Activated CD4-positive, alpha-beta T cell treated with anti-CD3 and anti-CD28 coated beads, Interleukin-2, amount 50 U/mL, for 1 hour (primary cell): ENCODE measurements at regions not wholly inside any gene's neighbourhood (a gene's known extent, or its start where the extent isn't known, plus 50 kb on each side); places are given as distances from the start of the nearest gene placed in this dataset.
"Not testable (repeated sequence)": the region's sequence is repeated elsewhere in the genome, so short reads cannot be mapped to it uniquely, and the experiment has no call there.

Experiments
- DNase-seq: peaks from one replicate; pipeline ENCODE4 v3.0.0-alpha.2; 2020

DNA sequence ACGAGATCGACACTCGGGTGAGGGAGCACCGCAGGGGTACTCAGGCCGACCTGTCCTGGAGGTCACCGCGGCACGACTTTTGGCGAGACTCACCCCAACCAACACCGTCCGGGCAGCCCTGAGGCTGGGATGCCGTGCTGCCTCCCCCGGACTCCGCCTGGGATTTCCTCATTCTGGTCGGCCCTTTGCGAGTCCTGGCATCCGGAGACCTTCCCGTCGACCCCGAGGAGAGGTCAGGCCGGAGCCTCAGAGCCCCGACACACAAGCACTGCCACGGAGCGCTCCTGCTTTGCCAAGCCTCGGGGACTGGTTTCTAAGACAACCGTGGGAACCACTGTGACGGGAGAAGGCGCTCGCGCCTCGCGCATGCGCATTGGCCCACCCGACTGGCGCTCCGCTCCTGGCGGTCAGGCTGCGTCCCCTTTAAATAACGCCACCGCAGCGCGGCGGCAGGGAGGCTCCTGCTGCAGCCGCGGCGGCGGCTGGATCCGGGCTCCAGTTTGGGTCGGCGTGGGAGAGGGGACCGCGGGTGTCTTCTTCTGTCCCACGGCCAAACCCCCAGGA, 166.4 kb upstream of the ZNF337 start:
- DNase-seq: peak; percentile 77

DNA sequence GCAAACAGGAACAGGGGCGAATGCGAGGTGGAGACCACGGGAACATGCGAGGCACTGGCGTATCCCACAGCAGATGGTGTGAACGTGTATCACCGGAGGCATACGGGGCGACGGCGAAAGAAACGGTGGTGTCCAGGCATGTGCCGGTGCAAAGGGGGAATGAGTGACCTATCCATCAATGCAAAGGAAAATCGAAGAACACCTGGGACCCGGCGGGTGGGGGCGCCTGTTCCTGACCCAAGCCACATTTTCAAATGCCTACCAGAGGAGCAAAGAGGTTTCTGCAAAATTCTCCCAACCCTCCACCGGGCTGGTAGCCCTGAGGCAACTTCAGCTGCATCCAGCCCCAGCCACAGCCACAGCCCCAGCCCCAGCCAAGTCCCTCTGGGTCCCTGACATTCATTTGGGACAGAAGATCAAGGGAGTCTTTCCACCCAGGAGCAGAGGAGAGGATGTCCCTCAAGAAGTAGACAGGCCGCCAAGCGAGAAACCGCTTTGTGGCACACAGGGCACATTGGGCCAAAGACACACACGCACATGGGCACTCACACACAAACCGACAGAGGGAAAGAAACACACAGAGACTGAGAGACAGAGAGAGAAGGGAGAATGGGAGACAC, 164.0 kb upstream of the ZNF337 start:
- no peak for DNase-seq

DNA sequence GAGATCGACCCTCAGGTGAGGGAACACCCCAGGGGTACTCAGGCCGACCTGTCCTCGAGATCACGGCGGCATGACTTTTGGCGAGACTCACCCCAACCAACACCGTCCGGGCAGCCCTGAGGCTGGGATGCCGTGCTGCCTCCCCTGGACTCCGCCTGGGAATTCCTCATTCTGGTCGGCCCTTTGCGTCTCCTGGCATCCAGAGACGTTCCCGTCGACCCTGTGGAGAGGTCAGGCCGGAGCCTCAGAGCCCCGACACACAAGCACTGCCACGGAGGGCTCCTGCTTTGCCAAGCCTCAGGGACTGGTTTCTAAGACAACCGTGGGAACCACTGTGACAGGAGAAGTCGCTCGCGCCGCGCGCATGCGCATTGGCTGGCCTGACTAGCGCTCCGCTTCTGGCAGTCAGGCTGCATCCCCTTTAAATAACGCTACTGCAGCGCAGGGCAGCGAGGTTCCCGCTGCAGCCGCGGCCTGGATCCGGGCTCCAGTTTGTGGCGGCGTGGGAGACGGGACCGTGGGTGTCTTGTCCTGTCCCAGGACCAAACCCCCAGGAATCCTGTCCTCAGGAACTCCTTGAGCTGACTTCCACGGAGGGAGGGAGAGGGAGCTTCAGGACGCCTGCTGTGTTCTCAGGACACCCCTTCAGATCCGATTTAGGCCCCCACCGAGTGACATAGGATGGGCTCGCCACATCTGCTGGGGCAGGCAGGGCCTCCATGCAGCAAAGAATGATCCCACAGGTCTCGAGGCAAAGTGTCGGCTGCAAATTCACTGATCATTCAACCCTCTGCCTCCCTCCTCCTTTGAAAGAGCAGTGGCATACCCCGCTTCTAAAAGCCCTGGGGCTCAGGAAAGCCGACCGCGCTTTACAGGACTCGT, 163.2 kb upstream of the ZNF337 start:
- peak; percentile 73 for DNase-seq

DNA sequence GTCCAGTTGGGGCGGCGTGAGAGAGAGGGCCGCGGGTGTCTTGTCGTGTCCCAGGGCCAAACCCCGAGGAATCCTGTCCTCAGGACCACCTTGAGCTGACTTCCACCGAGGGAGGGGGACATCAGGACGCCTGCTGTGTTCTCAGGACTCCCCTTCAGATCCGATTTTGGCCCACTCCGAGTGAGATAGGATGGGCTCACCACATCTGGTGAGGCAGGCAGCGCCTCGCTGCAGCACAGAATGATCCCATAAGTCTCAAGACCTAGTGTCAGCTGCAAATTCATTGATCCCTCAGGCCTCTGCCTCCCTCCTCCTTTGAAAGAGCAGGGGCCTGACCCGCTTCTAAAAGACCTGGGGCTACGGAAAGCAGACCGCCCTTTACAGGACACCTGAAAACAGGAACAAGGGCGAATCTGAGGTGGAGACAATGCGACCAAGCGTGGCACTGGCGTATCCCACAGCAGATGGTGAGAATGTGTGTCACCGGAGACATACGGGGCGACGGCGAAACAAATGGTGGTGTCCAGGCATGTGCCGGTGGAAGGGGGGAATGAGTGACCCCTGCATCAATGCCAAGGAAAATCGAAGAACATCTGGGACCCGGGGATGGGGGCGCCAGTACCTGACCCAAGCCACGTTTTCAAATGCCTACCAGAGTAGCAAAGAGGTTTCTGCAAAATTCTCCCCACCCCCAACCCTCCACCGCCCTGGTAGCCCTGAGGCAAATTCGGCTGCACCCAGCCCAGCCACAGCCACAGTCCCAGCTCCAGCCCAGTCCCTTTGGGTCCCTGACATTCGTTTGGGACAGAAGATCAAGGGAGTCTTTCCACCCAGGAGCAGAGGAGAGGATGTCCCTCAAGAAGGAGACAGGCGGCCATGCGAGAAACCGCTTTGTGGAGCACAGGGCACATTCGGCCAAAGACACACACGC, 162.1 kb upstream of the ZNF337 start:
- DNase-seq: no peak

DNA sequence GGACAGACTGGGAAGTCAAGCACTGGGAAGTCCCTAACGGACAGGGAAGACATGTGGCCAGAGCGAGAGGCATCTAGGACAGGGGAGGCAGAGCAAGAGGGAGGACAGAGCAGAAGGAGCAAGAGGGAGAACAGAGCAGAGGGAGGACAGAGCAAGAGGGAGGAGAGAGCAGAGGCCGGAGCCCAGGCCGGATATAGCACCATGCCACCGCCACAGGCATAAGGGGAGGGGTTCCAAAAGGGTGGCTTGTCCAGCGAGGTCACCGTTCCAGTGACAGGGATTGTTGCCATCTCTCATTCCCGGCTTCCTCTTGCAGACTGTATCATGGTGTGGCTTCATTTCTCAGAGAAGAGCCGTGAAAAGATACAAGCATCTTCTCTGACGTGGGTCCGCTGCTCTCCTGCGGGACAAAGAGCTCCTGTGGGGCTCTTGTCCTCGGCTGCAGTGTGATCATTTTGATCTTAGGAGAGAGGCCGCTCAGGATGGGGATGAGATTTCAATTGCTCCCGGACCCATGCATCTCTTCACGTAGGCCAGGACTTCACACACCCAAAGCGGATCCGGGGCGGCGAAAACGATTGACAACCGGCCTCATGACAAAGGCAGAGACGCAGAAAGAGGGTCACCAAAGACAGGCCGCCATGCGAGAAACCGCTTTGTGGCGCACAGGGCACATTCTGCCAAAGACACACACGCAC, 160.6 kb upstream of the ZNF337 start:
- DNase-seq: not testable (repeated sequence)

DNA sequence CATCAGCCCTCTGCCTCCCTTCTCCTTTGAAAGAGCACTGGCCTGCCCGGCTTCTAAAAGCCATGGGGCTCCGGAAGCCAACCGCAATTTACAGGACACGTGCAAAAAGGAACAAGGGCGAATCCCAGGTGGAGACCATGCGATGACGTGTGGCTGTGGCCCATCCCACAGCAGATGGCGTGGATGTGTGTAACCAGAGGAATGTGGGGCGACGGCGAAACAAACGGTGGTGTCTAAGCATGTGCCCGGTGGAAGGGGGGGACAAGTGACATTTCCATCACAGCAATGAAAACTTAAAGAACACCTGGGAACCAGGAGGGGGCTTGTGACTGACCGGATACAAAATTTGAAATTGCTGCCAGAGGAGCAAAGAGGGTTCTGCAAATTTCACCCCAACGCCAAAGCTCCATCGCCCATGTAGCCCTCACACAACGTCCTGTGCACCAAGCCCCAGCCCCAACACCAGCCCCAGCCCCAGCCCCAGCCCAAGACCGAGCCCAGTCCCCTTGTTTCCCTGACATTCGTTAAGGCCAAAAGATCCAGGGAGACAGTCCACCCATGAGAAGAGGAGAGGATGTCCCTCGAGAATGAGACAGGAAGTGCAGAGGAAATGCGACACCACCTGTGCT, 159.7 kb upstream of the ZNF337 start:
- DNase-seq: no peak

DNA sequence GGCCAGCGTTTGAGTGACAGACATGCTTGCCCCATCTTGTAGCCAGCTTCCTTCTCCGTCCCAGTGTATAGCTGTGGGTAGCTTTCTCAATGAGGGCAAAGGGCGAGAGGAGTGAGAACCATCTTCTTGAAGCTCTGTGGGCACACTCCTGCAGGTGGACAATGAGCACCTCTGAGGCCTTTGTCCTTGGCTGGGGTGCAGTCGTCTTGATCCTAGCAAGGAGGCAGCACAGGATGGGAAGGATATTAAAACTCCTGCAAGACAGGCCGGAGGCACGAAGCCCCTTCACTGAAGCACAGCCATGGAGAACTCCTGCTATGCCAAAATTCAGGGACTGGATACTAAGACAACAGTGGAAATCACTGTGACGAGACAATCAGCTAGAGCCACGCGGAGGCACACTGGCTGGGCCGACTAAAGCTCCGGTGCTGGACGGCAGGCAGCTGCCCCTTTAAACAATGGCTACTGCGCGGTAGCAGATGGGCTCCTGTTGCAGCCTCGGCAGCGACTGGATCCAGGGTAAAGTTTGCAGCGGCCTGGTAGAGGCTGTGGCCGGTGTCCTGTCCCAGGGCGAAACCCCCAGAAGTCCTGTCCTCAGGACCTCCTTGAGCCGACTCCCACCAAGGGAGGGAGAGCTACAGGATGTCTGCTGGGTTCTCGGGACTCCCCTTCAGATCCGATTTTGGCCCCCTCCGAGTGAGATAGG, 159.0 kb upstream of the ZNF337 start:
- not testable (repeated sequence) for DNase-seq

DNA sequence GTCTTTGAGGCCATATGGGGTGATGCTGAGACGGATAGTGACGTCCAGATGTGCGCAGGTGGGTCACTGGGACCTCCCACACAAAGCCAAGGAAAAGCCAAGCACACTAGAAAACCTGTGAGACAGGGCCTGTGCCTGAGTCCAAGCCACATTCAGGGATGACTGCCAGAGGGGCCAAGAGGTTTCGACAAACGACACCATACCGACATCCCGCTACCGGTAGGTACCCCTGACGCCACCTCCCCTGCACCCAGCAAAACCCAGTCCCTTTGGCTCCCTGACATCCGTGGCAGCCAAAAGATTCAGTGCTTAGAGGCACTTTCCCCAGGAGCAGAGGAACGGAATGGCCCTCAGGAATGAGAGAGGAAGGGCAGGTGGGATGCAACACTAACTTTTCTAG, 158.0 kb upstream of the ZNF337 start:
- not testable (repeated sequence) for DNase-seq

DNA sequence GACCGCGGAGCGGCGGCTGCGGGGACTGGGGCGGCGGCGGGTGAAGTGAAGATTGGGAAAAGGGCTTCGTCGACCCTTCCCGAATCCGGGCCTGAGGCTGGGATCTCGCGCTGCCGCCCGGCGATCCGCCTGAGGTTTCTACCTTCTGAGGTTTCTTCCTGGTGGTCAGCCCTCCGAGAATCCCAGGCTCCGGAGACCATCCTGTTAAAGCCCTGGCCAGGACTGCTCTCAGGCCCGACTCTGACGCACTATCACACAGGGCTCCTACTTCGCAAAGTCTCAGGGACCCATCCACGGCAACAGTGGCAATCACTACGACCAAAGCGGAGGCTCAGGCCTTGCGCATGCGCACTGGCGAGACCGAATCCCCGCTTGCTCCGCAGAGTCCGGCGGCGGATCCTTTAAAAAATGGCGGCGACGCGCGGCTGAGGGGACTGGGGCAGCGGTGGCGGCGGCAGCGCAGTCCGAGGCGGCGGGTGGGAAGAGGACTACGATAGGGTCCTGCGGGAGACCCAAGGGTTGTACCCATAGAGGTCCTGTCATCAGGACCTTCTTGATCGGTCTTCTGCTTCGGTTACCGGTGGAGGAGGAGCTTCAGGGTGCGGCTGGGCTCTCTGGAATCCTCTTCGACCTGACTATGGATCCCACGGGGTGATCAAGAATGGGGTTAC, 157.2 kb upstream of the ZNF337 start:
- peak; percentile 72 for DNase-seq

DNA sequence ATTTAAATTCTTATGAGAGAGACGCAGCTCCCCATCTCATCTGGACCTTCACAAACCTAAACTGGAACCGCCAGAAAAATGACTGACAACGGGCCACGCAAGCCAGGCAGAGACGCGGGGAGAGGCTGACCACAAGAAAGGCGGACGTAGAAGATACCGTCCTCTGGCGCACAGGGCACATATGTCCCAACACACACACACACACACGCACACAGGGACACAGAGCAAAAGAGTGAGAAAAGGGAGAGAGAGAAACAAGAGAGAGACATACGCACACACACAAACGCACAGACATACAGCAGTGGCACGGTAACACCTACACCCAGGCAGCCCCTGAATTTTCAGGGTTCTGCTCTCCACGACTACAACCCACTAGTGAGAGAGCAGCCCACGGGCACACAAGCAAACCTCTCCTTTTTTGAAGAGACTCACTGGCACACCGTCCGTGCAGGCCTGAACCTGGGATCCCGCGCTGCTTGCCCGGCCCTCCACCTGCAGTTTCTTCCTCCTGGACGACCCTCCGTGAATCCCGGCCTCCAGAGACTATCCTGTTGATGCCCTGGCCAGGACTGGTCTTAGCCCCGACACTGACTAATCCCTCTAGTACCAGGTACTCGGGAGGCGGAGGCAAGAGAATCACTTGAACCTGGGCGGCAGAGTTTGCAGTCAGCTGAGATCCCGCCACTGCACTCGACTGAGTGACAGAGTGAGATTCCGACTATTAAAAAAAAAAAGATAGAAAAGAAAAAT, 156.5 kb upstream of the ZNF337 start:
- DNase-seq: not testable (repeated sequence)

DNA sequence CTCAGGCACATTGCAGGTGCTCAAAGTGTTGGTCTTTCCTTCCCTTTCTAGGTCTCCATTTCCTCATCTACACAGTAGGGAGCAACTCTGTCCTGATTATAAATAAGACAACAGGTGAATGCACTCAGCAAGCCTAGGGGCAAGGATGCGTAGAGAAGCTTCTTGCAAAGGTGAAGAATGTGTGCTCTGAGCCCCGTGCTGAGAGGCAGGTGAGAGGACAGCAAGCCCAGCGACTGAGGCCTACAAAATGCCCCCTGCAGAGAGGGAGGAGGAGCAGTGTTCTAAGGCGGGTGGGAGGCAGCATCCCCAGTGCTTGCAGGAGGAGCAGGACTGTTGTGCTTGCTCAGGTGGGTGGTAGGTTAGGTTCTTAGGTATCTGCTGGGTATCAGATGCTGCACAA, 153.5 kb upstream of the ZNF337 start:
- DNase-seq: not testable (repeated sequence)

DNA sequence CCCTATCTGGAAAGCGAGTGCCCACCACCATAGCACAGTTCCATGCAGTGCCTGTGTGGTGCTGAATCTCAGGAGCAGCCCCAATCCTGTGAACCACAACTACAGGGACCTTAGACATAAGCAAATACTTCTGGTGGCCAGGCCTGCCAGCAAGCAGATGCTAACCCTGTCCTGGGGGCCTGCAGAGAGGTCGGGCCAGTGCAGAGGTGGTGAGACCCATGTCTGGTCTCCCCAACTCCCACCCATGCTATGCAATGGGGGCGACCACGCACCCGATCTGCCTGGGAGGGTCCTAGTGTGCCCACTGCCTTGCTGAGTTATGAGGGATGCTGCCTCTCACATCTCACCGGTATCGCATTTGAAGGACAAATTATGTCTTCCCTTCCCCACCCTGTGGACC, 151.6 kb upstream of the ZNF337 start:
- DNase-seq: no peak

DNA sequence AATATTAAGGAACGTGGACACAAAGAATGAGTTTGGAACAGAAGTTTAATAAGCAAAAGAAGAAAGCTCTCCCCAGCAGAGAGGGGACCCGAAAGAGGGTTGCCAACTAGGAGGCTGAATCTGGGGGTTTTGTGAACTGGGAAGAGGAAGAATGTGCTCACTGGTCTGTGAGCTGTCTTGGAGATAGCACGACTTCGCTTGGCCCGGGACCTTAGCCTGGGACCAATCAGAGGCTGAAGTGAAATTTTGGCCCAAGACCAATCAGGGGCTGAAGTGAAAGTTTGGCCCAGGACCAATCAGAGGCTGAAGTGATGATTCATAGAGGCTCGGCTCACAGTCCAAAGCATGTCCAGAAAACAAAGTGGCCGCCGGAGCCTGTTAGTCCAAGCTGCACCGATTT, 148.0 kb upstream of the ZNF337 start:
- DNase-seq: not testable (repeated sequence)

DNA sequence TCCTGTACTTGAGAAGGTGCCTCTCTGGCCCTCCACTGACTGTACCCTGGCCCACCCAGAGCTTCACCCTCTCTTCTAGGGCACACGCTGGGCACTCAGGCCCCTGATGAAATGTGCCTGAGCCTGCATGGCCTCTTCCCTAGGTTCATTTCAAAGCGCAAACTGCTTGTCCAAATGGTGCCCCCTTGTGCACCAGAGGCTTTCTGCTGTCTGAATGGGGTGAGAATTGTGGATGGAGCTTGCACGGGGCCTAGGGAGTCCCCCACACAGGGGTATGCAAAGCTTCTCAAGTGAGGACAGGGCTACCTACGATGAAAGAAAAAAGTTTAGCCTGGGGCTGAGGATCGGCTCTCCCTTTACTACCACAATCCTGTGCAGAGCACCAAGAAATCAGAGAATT, 116.9 kb upstream of the ZNF337 start:
- not testable (repeated sequence) for DNase-seq

DNA sequence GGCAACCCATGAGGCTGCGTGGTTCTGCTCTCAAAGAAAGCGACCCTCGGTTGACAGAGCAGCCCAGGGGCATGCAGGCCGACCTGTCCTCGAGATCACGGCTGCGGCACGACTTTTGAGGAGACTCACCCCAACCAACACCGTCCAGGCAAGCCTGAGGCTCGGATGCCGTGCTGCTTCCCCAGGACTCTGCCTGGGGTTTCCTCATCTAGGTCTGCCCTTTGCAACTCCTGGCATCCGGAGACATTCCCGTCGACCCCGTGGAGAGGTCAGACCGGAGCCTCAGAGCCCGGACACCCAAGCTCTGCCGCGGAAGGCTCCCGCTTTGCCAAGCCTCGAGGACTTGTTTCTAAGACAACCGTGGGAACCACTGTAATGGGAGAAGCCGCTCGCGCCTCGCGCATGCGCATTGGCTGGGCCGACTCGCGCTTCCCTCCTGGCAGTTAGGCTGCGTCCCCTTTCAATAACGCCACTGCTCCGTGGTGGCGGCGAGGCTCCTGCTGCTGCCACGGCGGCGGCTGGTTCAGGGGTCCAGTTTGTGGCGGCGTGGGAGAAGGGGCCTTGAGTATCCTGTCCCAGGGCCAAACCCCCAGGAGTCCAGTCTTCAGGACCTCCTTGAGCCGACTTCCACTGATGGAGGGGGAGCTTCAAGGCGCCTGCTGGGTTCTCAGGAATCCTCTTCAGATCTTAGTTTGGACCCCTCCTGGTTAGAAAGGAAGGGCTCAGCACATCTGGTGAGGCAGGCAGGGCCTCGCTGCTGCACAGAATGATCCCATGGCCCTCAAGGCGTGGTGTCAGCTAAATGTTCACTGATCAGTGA, 101.7 kb upstream of the ZNF337 start:
- not testable (repeated sequence) for DNase-seq

DNA sequence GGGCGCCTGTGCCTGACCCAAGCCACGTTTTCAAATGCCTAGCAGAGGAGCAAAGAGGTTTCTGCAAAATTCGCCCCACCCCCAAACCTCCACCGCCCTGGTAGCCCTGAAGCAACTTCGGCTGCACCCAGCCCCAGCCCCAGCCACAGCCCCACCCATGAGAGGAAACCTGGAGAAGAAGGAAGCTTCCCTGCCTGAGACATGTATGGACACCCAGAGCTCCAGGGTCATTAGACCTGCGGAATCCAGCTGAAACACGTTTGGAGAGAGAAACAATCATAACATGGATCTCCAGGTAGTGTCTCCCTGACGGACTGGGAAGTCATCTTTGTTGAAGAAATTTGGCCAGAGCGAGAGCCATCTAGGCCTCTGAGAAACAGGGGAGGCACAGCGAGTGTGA, 100.4 kb upstream of the ZNF337 start:
- DNase-seq: not testable (repeated sequence)

DNA sequence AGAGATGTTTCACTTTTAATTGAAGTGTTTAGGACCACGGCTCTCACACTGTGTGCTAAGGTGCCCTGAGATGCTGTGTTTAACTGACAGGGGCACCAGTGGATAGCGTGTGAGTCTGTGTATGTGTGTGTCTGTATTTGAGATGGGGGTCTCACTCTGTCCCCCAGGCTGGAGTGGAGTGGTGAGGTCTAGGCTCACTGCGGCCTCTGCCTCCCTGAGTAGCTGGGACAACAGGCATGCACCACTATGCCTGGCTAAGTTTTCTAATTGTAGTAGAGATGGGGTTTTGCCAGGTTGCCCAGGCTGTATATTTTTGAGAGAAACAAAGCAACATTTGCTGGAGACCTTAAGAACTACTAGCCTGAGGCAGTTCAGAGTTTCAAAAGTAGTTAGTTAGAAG, 80.6 kb upstream of the ZNF337 start:
- DNase-seq: not testable (repeated sequence)

DNA sequence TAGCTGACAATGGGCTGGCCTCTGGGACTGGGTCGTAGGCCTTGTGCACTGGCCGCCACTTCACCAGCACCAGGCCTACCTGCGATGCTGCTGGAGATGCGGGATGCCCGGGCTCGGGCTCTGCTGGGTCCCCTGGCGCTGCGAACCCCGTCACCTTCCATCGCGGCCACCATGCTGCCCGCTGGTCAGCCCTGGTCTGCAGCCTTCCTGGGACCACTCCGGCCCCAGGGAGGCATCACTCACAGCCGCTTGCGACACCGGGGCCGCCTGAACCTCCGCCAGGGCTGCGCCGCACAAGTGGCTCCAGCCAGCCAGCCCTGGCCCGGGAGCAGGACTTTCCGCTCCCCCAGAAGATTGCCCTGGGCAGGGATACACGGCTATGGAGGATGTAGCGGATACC, 78.1 kb upstream of the ZNF337 start:
- DNase-seq: not testable (repeated sequence)

DNA sequence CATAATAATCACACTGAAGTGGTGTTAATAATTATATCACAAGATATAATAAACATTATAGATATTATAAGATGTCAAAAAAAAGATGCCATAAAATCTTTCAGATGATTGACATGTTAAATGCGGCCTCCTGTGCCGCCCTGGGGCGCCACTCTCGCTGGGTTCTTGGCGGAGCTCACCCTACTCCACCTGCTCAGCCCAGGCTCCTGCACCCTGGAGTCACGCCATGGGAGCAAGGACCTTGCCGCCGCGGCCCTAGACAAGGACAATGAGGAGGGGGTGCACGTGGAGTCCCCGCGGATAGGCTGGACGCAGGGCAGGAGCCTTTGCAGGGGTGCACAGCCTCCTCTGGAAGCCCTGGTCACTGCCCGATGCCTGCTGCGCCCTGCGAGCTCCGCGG, 77.5 kb upstream of the ZNF337 start:
- DNase-seq: not testable (repeated sequence)
